ENCODE measurements at regions not wholly inside any gene's neighbourhood (a gene's known extent, or its start where the extent isn't known, plus 50 kb on each side); places are given as distances from the start of the nearest gene placed in this dataset.

DNA sequence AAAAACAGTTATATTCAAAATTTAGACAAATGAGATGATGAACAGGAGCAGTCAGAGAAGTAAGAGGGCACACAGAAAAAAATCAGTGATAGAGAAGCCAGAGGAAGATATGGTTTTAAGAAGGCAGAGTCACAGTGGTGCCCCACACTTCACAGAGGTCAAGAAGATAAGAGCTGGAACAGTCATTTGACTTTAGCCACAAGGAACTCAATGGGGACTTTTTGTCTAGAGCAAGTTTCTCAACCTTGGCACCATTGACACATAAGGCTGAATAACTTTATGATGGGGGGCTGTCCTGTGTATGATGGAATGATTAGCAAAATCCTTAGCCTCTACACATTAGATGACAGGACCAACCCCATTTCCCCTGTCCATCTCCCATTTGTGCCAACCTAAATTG is 172.8 kb upstream of the PLEKHG7 start:
- TF ChIP-seq POLR2AphosphoS5 (IDR thresholded peaks at IDR 0.05; ENCODE audit: borderline replicate concordance, low read depth, low read length) (no peak), EZH2 (IDR thresholded peaks at IDR 0.05) (no peak)
